ENCODE measurements at regions not wholly inside any gene's neighbourhood (a gene's known extent, or its start where the extent isn't known, plus 50 kb on each side); places are given as distances from the start of the nearest gene placed in this dataset.

GRCh38 chr10:52642208-52642607 is 130.4 kb downstream of the MBL2 start:
- TF ChIP-seq CTCF (IDR thresholded peaks at IDR 0.05; ENCODE audit: low read depth, low read length, poor library complexity, severe bottlenecking) (no peak), EZH2phosphoT487 (IDR thresholded peaks at IDR 0.05; ENCODE audit: borderline replicate concordance, low read length) (no peak)

All from DOHH2 (cell line).